ENCODE measurements at regions not wholly inside any gene's neighbourhood (a gene's known extent, or its start where the extent isn't known, plus 50 kb on each side); places are given as distances from the start of the nearest gene placed in this dataset.

- TF ChIP-seq POLR2A (IDR thresholded peaks at IDR 0.05) = no peak
- no peak for TF ChIP-seq CTCF (IDR thresholded peaks at IDR 0.05 in 8 of 11, conservative IDR thresholded peaks at IDR 0.05 in 3 of 11)
- no peak for TF ChIP-seq POLR2AphosphoS5 (IDR thresholded peaks at IDR 0.05)
These were observed 94.7 kb upstream of the SLC8A1 start for GRCh38 chr2:40546439-40547191.
